ENCODE measurements at regions not wholly inside any gene's neighbourhood (a gene's known extent, or its start where the extent isn't known, plus 50 kb on each side); places are given as distances from the start of the nearest gene placed in this dataset.

- TF ChIP-seq MAX (IDR thresholded peaks at IDR 0.05) (no peak), CEBPB (IDR thresholded peaks at IDR 0.05) (no peak), YY1 (IDR thresholded peaks at IDR 0.05; ENCODE audit: low read depth) (no peak), EP300 (IDR thresholded peaks at IDR 0.05; ENCODE audit: borderline replicate concordance) (no peak), FOXM1 (IDR thresholded peaks at IDR 0.05; ENCODE audit: borderline replicate concordance, low read depth) (no peak), CREB1 (IDR thresholded peaks at IDR 0.05; ENCODE audit: low read depth) (no peak), USF1 (IDR thresholded peaks at IDR 0.05) (no peak), NFIC (IDR thresholded peaks at IDR 0.05) (no peak), ZBTB7A (IDR thresholded peaks at IDR 0.05; ENCODE audit: low read depth) (no peak)
These were observed 89.1 kb upstream of the SP4 start for GRCh38 chr7:21338728-21339164.

- TF ChIP-seq CREB1 (IDR thresholded peaks at IDR 0.05; ENCODE audit: low read depth): no peak
These were observed 82.5 kb upstream of the SP4 start for GRCh38 chr7:21345361-21345760.

DNA sequence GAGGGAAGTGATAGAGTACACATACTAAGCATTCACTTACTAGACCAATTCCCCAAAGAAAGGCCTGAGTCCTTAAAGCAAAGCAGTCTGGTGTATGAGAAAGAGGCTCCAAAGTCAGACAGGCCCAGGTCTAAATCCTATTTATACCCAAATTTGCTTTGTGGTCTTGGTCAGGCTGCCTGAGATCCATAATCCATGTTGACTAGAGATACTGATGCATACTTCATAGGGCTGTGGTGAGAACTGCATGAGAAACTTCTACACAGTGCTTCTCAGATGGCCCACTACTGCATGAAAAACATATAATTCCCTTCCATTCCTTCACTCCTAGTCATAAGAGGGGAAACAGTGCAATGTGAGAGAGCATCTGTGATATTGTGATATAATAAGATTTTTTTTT, 81.6 kb upstream of the SP4 start:
- TF ChIP-seq USF1 (IDR thresholded peaks at IDR 0.05): no peak
- TF ChIP-seq YY1 (IDR thresholded peaks at IDR 0.05; ENCODE audit: low read depth): no peak
- no peak for TF ChIP-seq EP300 (IDR thresholded peaks at IDR 0.05; ENCODE audit: borderline replicate concordance)
- TF ChIP-seq, protein P1, sequence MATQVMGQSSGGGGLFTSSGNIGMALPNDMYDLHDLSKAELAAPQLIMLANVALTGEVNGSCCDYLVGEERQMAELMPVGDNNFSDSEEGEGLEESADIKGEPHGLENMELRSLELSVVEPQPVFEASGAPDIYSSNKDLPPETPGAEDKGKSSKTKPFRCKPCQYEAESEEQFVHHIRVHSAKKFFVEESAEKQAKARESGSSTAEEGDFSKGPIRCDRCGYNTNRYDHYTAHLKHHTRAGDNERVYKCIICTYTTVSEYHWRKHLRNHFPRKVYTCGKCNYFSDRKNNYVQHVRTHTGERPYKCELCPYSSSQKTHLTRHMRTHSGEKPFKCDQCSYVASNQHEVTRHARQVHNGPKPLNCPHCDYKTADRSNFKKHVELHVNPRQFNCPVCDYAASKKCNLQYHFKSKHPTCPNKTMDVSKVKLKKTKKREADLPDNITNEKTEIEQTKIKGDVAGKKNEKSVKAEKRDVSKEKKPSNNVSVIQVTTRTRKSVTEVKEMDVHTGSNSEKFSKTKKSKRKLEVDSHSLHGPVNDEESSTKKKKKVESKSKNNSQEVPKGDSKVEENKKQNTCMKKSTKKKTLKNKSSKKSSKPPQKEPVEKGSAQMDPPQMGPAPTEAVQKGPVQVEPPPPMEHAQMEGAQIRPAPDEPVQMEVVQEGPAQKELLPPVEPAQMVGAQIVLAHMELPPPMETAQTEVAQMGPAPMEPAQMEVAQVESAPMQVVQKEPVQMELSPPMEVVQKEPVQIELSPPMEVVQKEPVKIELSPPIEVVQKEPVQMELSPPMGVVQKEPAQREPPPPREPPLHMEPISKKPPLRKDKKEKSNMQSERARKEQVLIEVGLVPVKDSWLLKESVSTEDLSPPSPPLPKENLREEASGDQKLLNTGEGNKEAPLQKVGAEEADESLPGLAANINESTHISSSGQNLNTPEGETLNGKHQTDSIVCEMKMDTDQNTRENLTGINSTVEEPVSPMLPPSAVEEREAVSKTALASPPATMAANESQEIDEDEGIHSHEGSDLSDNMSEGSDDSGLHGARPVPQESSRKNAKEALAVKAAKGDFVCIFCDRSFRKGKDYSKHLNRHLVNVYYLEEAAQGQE (IDR thresholded peaks at IDR 0.05; ENCODE audit: low read depth): no peak
- TF ChIP-seq CEBPB (IDR thresholded peaks at IDR 0.05): no peak

DNA sequence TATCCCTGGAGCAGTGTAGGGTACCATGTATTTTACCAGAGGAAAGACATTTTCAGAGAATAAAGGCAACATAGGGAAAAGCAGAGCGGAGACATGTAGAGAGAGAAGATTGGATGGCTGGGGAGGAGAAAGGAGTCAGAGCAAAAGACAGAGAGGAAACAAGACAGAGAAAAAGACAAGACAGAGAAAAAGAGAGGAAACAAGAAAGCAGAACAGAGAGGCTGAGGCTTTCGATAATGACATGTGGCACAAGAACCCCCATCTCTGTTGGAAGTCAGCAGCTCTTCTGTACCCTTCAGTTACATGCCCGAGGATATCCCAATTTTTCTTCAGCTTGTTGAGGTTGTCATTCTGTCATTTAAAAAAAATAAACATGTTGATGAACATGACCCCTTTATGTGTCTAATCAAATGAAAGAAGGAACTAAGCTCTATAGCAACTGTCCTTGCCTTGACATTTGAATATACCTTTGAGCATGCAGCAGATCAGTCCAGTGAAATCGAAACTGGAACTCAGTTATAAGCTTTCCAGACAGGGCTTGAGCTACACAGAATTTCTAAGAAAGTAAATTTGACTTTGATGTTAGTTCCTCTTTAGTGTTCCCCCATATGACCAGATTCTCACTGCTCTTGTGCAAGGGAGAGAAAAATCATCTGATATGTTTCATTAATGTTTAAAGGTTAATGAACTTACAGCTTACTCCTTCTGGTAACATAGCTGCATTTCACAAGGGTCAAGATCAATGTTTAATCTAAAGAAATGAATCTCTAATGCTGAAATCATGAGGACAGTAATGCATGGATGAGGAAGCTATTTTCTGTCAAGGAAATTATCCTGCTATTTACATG, 75.1 kb upstream of the SP4 start:
- TF ChIP-seq TAF1 (IDR thresholded peaks at IDR 0.05; ENCODE audit: low read depth): no peak
- TF ChIP-seq FOXM1 (IDR thresholded peaks at IDR 0.05; ENCODE audit: borderline replicate concordance, low read depth): no peak
- TF ChIP-seq, protein P1 (IDR thresholded peaks at IDR 0.05; ENCODE audit: low read depth): no peak
- no peak for TF ChIP-seq MAX (IDR thresholded peaks at IDR 0.05)
- no peak for TF ChIP-seq YY1 (IDR thresholded peaks at IDR 0.05; ENCODE audit: low read depth)
- no peak for TF ChIP-seq ZBTB7A (IDR thresholded peaks at IDR 0.05; ENCODE audit: low read depth)
- no peak for TF ChIP-seq TCF12 (IDR thresholded peaks at IDR 0.05; ENCODE audit: low read depth)
- TF ChIP-seq CEBPB (IDR thresholded peaks at IDR 0.05): no peak
- TF ChIP-seq EGR1 (IDR thresholded peaks at IDR 0.05): no peak
- no peak for TF ChIP-seq CREB1 (IDR thresholded peaks at IDR 0.05; ENCODE audit: low read depth)
- no peak for TF ChIP-seq NFIC (IDR thresholded peaks at IDR 0.05)
- TF ChIP-seq TEAD4 (IDR thresholded peaks at IDR 0.05): no peak
- no peak for TF ChIP-seq EP300 (IDR thresholded peaks at IDR 0.05; ENCODE audit: borderline replicate concordance)
- TF ChIP-seq USF1 (IDR thresholded peaks at IDR 0.05): no peak
- TF ChIP-seq RAD21 (IDR thresholded peaks at IDR 0.05; ENCODE audit: low read depth): no peak

DNA sequence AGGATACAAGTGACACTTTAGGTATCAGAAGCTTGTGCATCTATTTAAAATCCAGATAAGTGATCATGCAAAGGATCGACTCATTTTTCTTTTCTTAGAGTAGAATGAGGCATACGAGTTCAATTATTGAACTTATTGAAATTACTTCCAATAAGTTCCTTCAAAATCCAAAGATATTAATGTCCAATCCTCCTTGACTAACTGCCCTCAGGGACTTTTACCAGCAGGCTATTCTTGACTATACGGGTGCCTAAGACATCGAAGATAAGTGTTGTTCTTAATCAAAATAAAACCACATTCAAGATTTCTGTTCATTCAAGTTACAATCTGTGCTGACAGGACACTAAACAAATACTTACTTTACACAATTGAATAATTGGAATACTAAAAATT, 74.5 kb upstream of the SP4 start:
- TF ChIP-seq TAF1 (IDR thresholded peaks at IDR 0.05; ENCODE audit: low read depth): no peak
- TF ChIP-seq TCF12 (IDR thresholded peaks at IDR 0.05; ENCODE audit: low read depth): no peak
- TF ChIP-seq EP300 (IDR thresholded peaks at IDR 0.05; ENCODE audit: borderline replicate concordance): no peak
- no peak for TF ChIP-seq TEAD4 (IDR thresholded peaks at IDR 0.05)
- TF ChIP-seq USF1 (IDR thresholded peaks at IDR 0.05): no peak
- TF ChIP-seq, protein P1 (IDR thresholded peaks at IDR 0.05; ENCODE audit: low read depth): no peak
- no peak for TF ChIP-seq CREB1 (IDR thresholded peaks at IDR 0.05; ENCODE audit: low read depth)
- TF ChIP-seq ZBTB7A (IDR thresholded peaks at IDR 0.05; ENCODE audit: low read depth): no peak
- TF ChIP-seq EGR1 (IDR thresholded peaks at IDR 0.05): no peak
